HCT116 (cell line): ENCODE measurements at regions not wholly inside any gene's neighbourhood (a gene's known extent, or its start where the extent isn't known, plus 50 kb on each side); places are given as distances from the start of the nearest gene placed in this dataset.

Experiments
- ATAC-seq: fragments of 200-7000 bp; cut with Tn5 transposase; 2 replicates; pipeline ENCODE4 v1.9.1; 2020; ENCODE audit warnings: mild to moderate bottlenecking, moderate library complexity
- BruUV-seq: library from RNA; stranded (reverse); fragments of 400-500 nt; replicated peaks from 2 replicates; lab custom pipeline; 2021; lab: Mats Ljungman, UMichigan
- CTCF ChIA-PET: fragments of 300-600 bp; sonication (Branson Sonifier 250); formaldehyde crosslinking; loops from one replicate; lab custom pipeline; 2021; ENCODE audit warnings: antibody characterized with exemption; lab: Charles Lee
- POLR2A ChIA-PET: fragments of 300-600, 350-600 bp; sonication (Branson Sonifier 250); formaldehyde crosslinking; loops from one replicate; lab custom pipeline; 2021; ENCODE audit warnings: antibody characterized with exemption; lab: Charles Lee
- RAD21 ChIA-PET, 2 experiments: fragments of 300-600 bp; sonication (Branson Sonifier 250); formaldehyde crosslinking; loops; one replicate each; lab custom pipeline; 2023; ENCODE audit warnings: low total read pairs in 2 of 2; ENCODE audit not compliant: uncharacterized antibody in 2 of 2, unreplicated experiment in 2 of 2, low non-redundant PET in 1 of 2; lab: Charles Lee
- DNase-seq: peaks from one replicate; pipeline ENCODE4 v3.0.0-alpha.2; 2010; ENCODE audit warnings: low read depth, low spot score
- H2AFZ ChIP-seq: fragments of 200-600 bp; shearing (Covaris generic), sonication (generic); 2 replicates; pipeline ENCODE4 v1.6.1; 2017; ENCODE audit warnings: low read depth, mixed run types, mixed read lengths, antibody characterized with exemption, low read length; ENCODE audit not compliant: poor library complexity, severe bottlenecking
- H3K27ac ChIP-seq: 2 replicates; pipeline ENCODE4 v1.5.1; 2012; ENCODE audit warnings: low read depth, low read length
- H3K27me3 ChIP-seq: fragments of 200-600 bp; sonication (generic); 2 replicates; pipeline ENCODE4 v1.6.1; 2016; ENCODE audit warnings: mixed run types, low read length, mixed read lengths; ENCODE audit not compliant: insufficient read depth
- H3K36me3 ChIP-seq, 2 experiments: fragments of 200-500 bp in 1 of 2; fragments of 200-600 bp in 1 of 2; sonication (Bioruptor generic) in 1 of 2; sonication (generic) in 1 of 2; 2 replicates each; pipeline versions ENCODE4 v1.5.1 to v1.6.1; 2014 to 2016; ENCODE audit warnings: low read length in 2 of 2, inconsistent platforms in 1 of 2, mixed read lengths in 1 of 2, mixed run types in 1 of 2; ENCODE audit not compliant: insufficient read depth in 2 of 2, control insufficient read depth in 1 of 2
- H3K4me1 ChIP-seq, 2 experiments: fragments of 200-600 bp in 1 of 2; sonication (generic) in 1 of 2; 2 replicates each; pipeline versions ENCODE4 v1.5.1 to v1.6.1; 2012 to 2017; ENCODE audit warnings: low read length in 2 of 2, inconsistent platforms in 1 of 2, mild to moderate bottlenecking in 1 of 2, mixed read lengths in 1 of 2, mixed run types in 1 of 2, moderate library complexity in 1 of 2; ENCODE audit not compliant: insufficient read depth in 2 of 2, control insufficient read depth in 1 of 2
- H3K4me2 ChIP-seq: fragments of 200-600 bp; sonication (generic); 2 replicates; pipeline ENCODE4 v1.6.1; 2017; ENCODE audit warnings: mixed run types, low read length, mixed read lengths
- H3K4me3 ChIP-seq, 2 experiments: fragments of 200-600 bp in 1 of 2; sonication (generic) in 1 of 2; replicated peaks in 1 of 2; 2 replicates each; pipeline ENCODE4 v1.5.1; 2011 to 2016; ENCODE audit warnings: low read length in 2 of 2, control low read depth in 1 of 2, low read depth in 1 of 2, mild to moderate bottlenecking in 1 of 2, mixed read lengths in 1 of 2, mixed run types in 1 of 2
- H3K79me2 ChIP-seq: fragments of 200-600 bp; sonication (generic); 2 replicates; pipeline ENCODE4 v1.6.1; 2017; ENCODE audit warnings: mild to moderate bottlenecking, mixed run types, low read length, moderate library complexity, mixed read lengths; ENCODE audit not compliant: insufficient read depth
- H3K9ac ChIP-seq: fragments of 200-600 bp; sonication (generic); 2 replicates; pipeline ENCODE4 v1.6.1; 2016; ENCODE audit warnings: low read length, mixed read lengths
- H3K9me2 ChIP-seq: fragments of 200-600 bp; sonication (generic), shearing (Covaris generic); 2 replicates; pipeline ENCODE4 v1.6.1; 2017; ENCODE audit warnings: mixed run types, mild to moderate bottlenecking, moderate library complexity; ENCODE audit not compliant: insufficient read depth
- H3K9me3 ChIP-seq, 2 experiments: fragments of 200-500 bp in 1 of 2; fragments of 200-600 bp in 1 of 2; sonication (Bioruptor generic) in 1 of 2; sonication (generic) in 1 of 2; 2 replicates each; pipeline ENCODE4 v1.6.1; 2014 to 2017; ENCODE audit warnings: low read length in 2 of 2, mixed read lengths in 2 of 2, inconsistent platforms in 1 of 2, low read depth in 1 of 2, mild to moderate bottlenecking in 1 of 2, mixed run types in 1 of 2, moderate library complexity in 1 of 2; ENCODE audit not compliant: control insufficient read depth in 1 of 2, insufficient read depth in 1 of 2
- H4K20me1 ChIP-seq: fragments of 200-600 bp; sonication (generic), shearing (Covaris generic); 2 replicates; pipeline ENCODE4 v1.6.1; 2017; ENCODE audit warnings: mixed run types, mild to moderate bottlenecking, moderate library complexity; ENCODE audit not compliant: insufficient read depth
- CBX3 ChIP-seq: IDR thresholded peaks from 2 replicates; pipeline ENCODE4 v1.6.1; 2012; ENCODE audit warnings: low read depth
- EZH2phosphoT487 ChIP-seq: fragments of 200-600 bp; IDR thresholded peaks from 2 replicates; pipeline ENCODE4 v1.6.1; 2018; ENCODE audit warnings: antibody characterized with exemption, borderline replicate concordance
- FOSL1 ChIP-seq: IDR thresholded peaks from 2 replicates; pipeline ENCODE4 v1.6.1; 2012; ENCODE audit warnings: low read depth
- RAD21 ChIP-seq: IDR thresholded peaks from 2 replicates; pipeline ENCODE4 v1.6.1; 2012; ENCODE audit warnings: low read depth, mild to moderate bottlenecking
- REST ChIP-seq: IDR thresholded peaks from 2 replicates; pipeline ENCODE4 v1.6.1; 2012; ENCODE audit warnings: low read depth
- SP1 ChIP-seq: IDR thresholded peaks from 2 replicates; pipeline ENCODE4 v1.6.1; 2012; ENCODE audit warnings: low read depth
- SRF ChIP-seq: IDR thresholded peaks from 2 replicates; pipeline ENCODE4 v1.6.1; 2012; ENCODE audit warnings: low read depth
- intact Hi-C: fragments of 100-400 bp; cut with micrococcal nuclease; formaldehyde crosslinking; loops from 2 replicates; pipeline ENCODE4 v1.10.0; 2022
- TF ChIP-seq, protein P1 (sequence below), 3 experiments: fragments of 200-600 bp in 1 of 3; sonication (generic) in 1 of 3; IDR thresholded peaks in 2 of 3; conservative IDR thresholded peaks in 1 of 3; 2 replicates each; pipeline ENCODE4 v1.5.1; 2012 to 2017; ENCODE audit warnings: low read depth in 2 of 3, low read length in 2 of 3, antibody characterized with exemption in 1 of 3, borderline replicate concordance in 1 of 3, control low read depth in 1 of 3, mild to moderate bottlenecking in 1 of 3, mixed read lengths in 1 of 3, mixed run types in 1 of 3, moderate library complexity in 1 of 3; ENCODE audit not compliant: insufficient read depth in 1 of 3

DNA sequence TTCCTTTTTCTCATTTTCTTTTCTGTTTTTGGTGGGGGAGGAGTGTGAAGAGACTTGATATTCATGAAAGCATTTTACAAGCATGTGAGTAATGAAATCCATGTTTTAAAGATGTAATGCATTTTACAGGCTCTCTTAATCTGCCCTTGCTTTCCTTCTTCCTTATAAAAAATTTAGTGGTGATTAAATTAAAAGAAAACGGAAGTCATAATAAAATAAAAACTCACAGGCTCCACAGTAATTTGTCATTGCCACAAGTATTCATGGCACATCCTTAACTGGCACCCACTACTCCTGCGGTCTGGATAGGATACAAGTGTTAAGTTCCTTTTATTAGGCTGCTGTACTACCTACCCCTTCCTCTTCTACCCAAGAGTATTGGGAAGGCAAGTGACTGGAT, 241.2 kb downstream of the SLC4A3 start:
- Histone ChIP-seq H3K4me2 (no peak overlapping the region), H3K9ac (no peak overlapping the region), H3K4me3 (no peak overlapping the region), H2AFZ (no peak overlapping the region), H3K9me2 (no peaks in the 10 kb centered on the region), H3K36me3 (peaks cover 4 to 31% of the 10 kb centered on the region in 2 experiments; a peak in 2 of 4 replicates), H4K20me1 (no peaks in the 10 kb centered on the region), H3K9me3 (no peaks in the 10 kb centered on the region), H3K79me2 (no peaks in the 10 kb centered on the region), H3K27me3 (no peaks in the 10 kb centered on the region)
- POLR2A ChIA-PET = no interaction called here
- RAD21 ChIA-PET = no interaction called here
- no peak for TF ChIP-seq REST
- TF ChIP-seq, all 23 proteins: peak for 0
- no peaks in the 10 kb centered on the region for H3K4me1 ChIP-seq
- ATAC-seq = no peak
- no TSS peak for BruUV-seq
- no peak overlapping the region for H3K27ac ChIP-seq
- intact Hi-C loops = no loop called here
- DNase-seq = no peak
- CTCF ChIA-PET = no interaction called here

DNA sequence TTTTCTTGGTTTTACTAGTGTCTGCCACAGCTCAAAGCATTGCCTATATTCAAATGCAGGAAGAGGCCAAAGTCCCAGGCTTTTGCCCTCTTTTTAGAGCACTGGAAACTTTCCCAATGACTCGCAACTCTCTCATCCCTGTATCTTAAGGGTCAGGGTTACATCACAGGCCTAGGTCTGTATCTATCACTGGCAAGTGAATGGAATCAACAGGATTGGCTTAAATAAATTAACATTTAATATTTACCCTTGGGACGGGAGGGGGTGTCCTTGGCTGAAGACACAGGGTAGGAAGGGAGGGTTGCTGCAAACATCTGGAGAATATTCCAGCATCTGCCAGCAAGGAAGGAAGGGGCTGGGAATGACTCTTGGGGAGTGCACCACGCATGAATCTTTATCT, 242.6 kb downstream of the SLC4A3 start:
- no TSS peak for BruUV-seq
- H3K4me2 ChIP-seq = no peak overlapping the region
- no peaks in the 10 kb centered on the region for H3K27me3 ChIP-seq
- H3K9me2 ChIP-seq = no peaks in the 10 kb centered on the region
- H2AFZ ChIP-seq = no peak overlapping the region
- ChIA-PET RAD21 (no interaction called here), CTCF (no interaction called here), POLR2A (no interaction called here)
- no peaks in the 10 kb centered on the region for H3K9me3 ChIP-seq
- no peak overlapping the region for H3K9ac ChIP-seq
- H3K36me3 ChIP-seq = peaks cover 4 to 29% of the 10 kb centered on the region in 2 experiments; a peak in 3 of 4 replicates
- no peaks in the 10 kb centered on the region for H3K4me1 ChIP-seq
- intact Hi-C loops = no loop called here
- H4K20me1 ChIP-seq = no peaks in the 10 kb centered on the region
- H3K4me3 ChIP-seq = no peak overlapping the region
- ATAC-seq (no peak), DNase-seq (no peak)
- no peak overlapping the region for H3K27ac ChIP-seq
- no peaks in the 10 kb centered on the region for H3K79me2 ChIP-seq
- no peak for TF ChIP-seq RAD21
- TF ChIP-seq, protein P1, sequence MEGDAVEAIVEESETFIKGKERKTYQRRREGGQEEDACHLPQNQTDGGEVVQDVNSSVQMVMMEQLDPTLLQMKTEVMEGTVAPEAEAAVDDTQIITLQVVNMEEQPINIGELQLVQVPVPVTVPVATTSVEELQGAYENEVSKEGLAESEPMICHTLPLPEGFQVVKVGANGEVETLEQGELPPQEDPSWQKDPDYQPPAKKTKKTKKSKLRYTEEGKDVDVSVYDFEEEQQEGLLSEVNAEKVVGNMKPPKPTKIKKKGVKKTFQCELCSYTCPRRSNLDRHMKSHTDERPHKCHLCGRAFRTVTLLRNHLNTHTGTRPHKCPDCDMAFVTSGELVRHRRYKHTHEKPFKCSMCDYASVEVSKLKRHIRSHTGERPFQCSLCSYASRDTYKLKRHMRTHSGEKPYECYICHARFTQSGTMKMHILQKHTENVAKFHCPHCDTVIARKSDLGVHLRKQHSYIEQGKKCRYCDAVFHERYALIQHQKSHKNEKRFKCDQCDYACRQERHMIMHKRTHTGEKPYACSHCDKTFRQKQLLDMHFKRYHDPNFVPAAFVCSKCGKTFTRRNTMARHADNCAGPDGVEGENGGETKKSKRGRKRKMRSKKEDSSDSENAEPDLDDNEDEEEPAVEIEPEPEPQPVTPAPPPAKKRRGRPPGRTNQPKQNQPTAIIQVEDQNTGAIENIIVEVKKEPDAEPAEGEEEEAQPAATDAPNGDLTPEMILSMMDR (IDR thresholded peaks at IDR 0.05 in 2 of 3, conservative IDR thresholded peaks at IDR 0.05 in 1 of 3; ENCODE audit: borderline replicate concordance in 1 of 3, insufficient read depth in 1 of 3, low read depth in 2 of 3, low read length in 2 of 3) = no peak
- TF ChIP-seq SRF = no peak
- TF ChIP-seq FOSL1 = peak; percentile 31; the same call in 1 of the 2 replicates
- no peak for TF ChIP-seq CBX3
- TF ChIP-seq SP1 = no peak
- no peak for TF ChIP-seq EZH2phosphoT487
